ENCODE measurements at regions not wholly inside any gene's neighbourhood (a gene's known extent, or its start where the extent isn't known, plus 50 kb on each side); places are given as distances from the start of the nearest gene placed in this dataset.

- no peak for TF ChIP-seq EZH2phosphoT487 (IDR thresholded peaks at IDR 0.05; ENCODE audit: borderline replicate concordance, low read length)
- TF ChIP-seq, protein P1, sequence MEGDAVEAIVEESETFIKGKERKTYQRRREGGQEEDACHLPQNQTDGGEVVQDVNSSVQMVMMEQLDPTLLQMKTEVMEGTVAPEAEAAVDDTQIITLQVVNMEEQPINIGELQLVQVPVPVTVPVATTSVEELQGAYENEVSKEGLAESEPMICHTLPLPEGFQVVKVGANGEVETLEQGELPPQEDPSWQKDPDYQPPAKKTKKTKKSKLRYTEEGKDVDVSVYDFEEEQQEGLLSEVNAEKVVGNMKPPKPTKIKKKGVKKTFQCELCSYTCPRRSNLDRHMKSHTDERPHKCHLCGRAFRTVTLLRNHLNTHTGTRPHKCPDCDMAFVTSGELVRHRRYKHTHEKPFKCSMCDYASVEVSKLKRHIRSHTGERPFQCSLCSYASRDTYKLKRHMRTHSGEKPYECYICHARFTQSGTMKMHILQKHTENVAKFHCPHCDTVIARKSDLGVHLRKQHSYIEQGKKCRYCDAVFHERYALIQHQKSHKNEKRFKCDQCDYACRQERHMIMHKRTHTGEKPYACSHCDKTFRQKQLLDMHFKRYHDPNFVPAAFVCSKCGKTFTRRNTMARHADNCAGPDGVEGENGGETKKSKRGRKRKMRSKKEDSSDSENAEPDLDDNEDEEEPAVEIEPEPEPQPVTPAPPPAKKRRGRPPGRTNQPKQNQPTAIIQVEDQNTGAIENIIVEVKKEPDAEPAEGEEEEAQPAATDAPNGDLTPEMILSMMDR (IDR thresholded peaks at IDR 0.05; ENCODE audit: low read depth, low read length, poor library complexity, severe bottlenecking): no peak
- Histone ChIP-seq H3K4me1 (ENCODE audit: control insufficient read depth, low read length) (no peaks in the 10 kb centered on the region), H3K27ac (ENCODE audit: low read depth, low read length) (no peak overlapping the region), H3F3A (ENCODE audit: control insufficient read depth, insufficient read depth) (no peaks in the 10 kb centered on the region), H3K79me2 (ENCODE audit: control insufficient read depth, low read length) (no peaks in the 10 kb centered on the region), H3K9me3 (ENCODE audit: control insufficient read depth, insufficient read depth, low read length) (no peaks in the 10 kb centered on the region), H3K4me3 (ENCODE audit: low read length) (no peak overlapping the region), H3K27me3 (ENCODE audit: control insufficient read depth, low read length) (no peaks in the 10 kb centered on the region), H3K4me2 (ENCODE audit: low read length) (no peak overlapping the region), H3K9me2 (replicated peaks; ENCODE audit: control insufficient read depth, low read length) (no peaks in the 10 kb centered on the region), H4K20me1 (ENCODE audit: control insufficient read depth, insufficient read depth, low read depth, low read length) (no peaks in the 10 kb centered on the region), H3K36me3 (ENCODE audit: control insufficient read depth, low read length) (no peaks in the 10 kb centered on the region)
Observed at GRCh38 chr2:217037353-217037752, 177.5 kb upstream of the TNP1 start.

DNA sequence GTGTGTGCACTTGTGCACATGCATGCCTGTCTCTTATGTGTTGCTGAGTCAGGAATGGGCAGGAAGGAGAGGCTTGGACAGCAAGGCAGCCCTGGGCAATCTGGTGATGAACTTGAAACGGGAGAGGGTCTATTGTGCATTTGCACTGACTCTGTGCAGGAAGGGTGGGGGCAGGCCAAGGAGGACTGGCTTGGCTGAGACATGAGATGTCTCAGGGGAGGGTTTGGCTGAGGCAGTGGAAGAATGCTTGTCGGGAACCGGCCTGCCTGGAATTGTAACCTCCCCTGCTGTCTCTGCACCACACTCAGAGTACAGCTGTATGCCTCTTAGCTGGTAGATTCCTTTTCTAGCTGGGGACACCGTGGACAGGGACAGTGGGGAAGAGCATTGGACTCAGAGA lies 176.1 kb upstream of the TNP1 start:
- no peak overlapping the region for H3K27ac ChIP-seq (ENCODE audit: low read depth, low read length)
- no peaks in the 10 kb centered on the region for H3K79me2 ChIP-seq (ENCODE audit: control insufficient read depth, low read length)
- no peaks in the 10 kb centered on the region for H3K9me3 ChIP-seq (ENCODE audit: control insufficient read depth, insufficient read depth, low read length)
- H3K36me3 ChIP-seq (ENCODE audit: control insufficient read depth, low read length): no peaks in the 10 kb centered on the region
- no peak overlapping the region for H3K4me2 ChIP-seq (ENCODE audit: low read length)
- no peaks in the 10 kb centered on the region for H3K4me1 ChIP-seq (ENCODE audit: control insufficient read depth, low read length)
- H3K4me3 ChIP-seq (ENCODE audit: low read length): no peak overlapping the region
- no peaks in the 10 kb centered on the region for H3F3A ChIP-seq (ENCODE audit: control insufficient read depth, insufficient read depth)
- TF ChIP-seq, protein P1 (IDR thresholded peaks at IDR 0.05; ENCODE audit: low read depth, low read length, poor library complexity, severe bottlenecking): no peak
- TF ChIP-seq EZH2phosphoT487 (IDR thresholded peaks at IDR 0.05; ENCODE audit: borderline replicate concordance, low read length): no peak
- no peaks in the 10 kb centered on the region for H4K20me1 ChIP-seq (ENCODE audit: control insufficient read depth, insufficient read depth, low read depth, low read length)
- no peaks in the 10 kb centered on the region for H3K27me3 ChIP-seq (ENCODE audit: control insufficient read depth, low read length)
- no peaks in the 10 kb centered on the region for H3K9me2 ChIP-seq (replicated peaks; ENCODE audit: control insufficient read depth, low read length)

- TF ChIP-seq, protein P1 (IDR thresholded peaks at IDR 0.05; ENCODE audit: low read depth, low read length, poor library complexity, severe bottlenecking): no peak
- TF ChIP-seq EZH2phosphoT487 (IDR thresholded peaks at IDR 0.05; ENCODE audit: borderline replicate concordance, low read length): no peak
- Histone ChIP-seq H3K9me3 (ENCODE audit: control insufficient read depth, insufficient read depth, low read length) (no peaks in the 10 kb centered on the region), H3F3A (ENCODE audit: control insufficient read depth, insufficient read depth) (no peaks in the 10 kb centered on the region), H3K79me2 (ENCODE audit: control insufficient read depth, low read length) (no peaks in the 10 kb centered on the region), H3K27ac (ENCODE audit: low read depth, low read length) (no peak overlapping the region), H3K27me3 (ENCODE audit: control insufficient read depth, low read length) (no peaks in the 10 kb centered on the region), H3K4me3 (ENCODE audit: low read length) (no peak overlapping the region), H3K4me2 (ENCODE audit: low read length) (no peak overlapping the region), H3K9me2 (replicated peaks; ENCODE audit: control insufficient read depth, low read length) (no peaks in the 10 kb centered on the region), H3K36me3 (ENCODE audit: control insufficient read depth, low read length) (no peaks in the 10 kb centered on the region), H3K4me1 (ENCODE audit: control insufficient read depth, low read length) (no peaks in the 10 kb centered on the region), H4K20me1 (ENCODE audit: control insufficient read depth, insufficient read depth, low read depth, low read length) (no peaks in the 10 kb centered on the region)
Observed at GRCh38 chr2:217033186-217033585, 173.3 kb upstream of the TNP1 start.

- Histone ChIP-seq H3F3A (ENCODE audit: control insufficient read depth, insufficient read depth) (no peaks in the 10 kb centered on the region), H3K27ac (ENCODE audit: low read depth, low read length) (no peak overlapping the region), H3K79me2 (ENCODE audit: control insufficient read depth, low read length) (no peaks in the 10 kb centered on the region), H3K36me3 (ENCODE audit: control insufficient read depth, low read length) (no peaks in the 10 kb centered on the region), H4K20me1 (ENCODE audit: control insufficient read depth, insufficient read depth, low read depth, low read length) (no peaks in the 10 kb centered on the region), H3K4me1 (ENCODE audit: control insufficient read depth, low read length) (no peaks in the 10 kb centered on the region), H3K9me2 (replicated peaks; ENCODE audit: control insufficient read depth, low read length) (no peaks in the 10 kb centered on the region), H3K4me2 (ENCODE audit: low read length) (no peak overlapping the region), H3K4me3 (ENCODE audit: low read length) (no peak overlapping the region), H3K9me3 (ENCODE audit: control insufficient read depth, insufficient read depth, low read length) (no peaks in the 10 kb centered on the region), H3K27me3 (ENCODE audit: control insufficient read depth, low read length) (no peaks in the 10 kb centered on the region)
- TF ChIP-seq EZH2phosphoT487 (IDR thresholded peaks at IDR 0.05; ENCODE audit: borderline replicate concordance, low read length): no peak
- TF ChIP-seq, protein P1 (IDR thresholded peaks at IDR 0.05; ENCODE audit: low read depth, low read length, poor library complexity, severe bottlenecking): no peak
Observed at GRCh38 chr2:217031445-217031844, 171.6 kb upstream of the TNP1 start.

Data from DOHH2 (cell line).